Astrocyte of the cerebellum (primary cell): ENCODE measurements at regions not wholly inside any gene's neighbourhood (a gene's known extent, or its start where the extent isn't known, plus 50 kb on each side); places are given as distances from the start of the nearest gene placed in this dataset.
A peak's percentile ranks its signal among the peaks of the same experiment; 100 is the strongest.

ENCODE experiments used
- DNase-seq: peaks from one replicate; pipeline ENCODE4 v3.0.0-alpha.2; 2011; ENCODE audit warnings: low read depth
- H3K4me3 ChIP-seq: 2 replicates; pipeline ENCODE4 v1.5.1; 2011; ENCODE audit warnings: mild to moderate bottlenecking, low read depth, low read length, moderate library complexity
- CTCF ChIP-seq: IDR thresholded peaks from 2 replicates; pipeline ENCODE4 v1.5.1; 2012; ENCODE audit warnings: low read length, low read depth, moderate library complexity, mild to moderate bottlenecking; ENCODE audit errors: missing control alignments
- in situ Hi-C: cut with HindIII; loops from 2 replicates; pipeline ENCODE4 v1.10.0; 2017; ENCODE audit warnings: low sequenced_read_pairs

GRCh38 chr6:91293395-91293794 lies 706.5 kb upstream of the MAP3K7 start:
- in situ Hi-C loops, result no loop called here
- no peak overlapping the region for H3K4me3 ChIP-seq
- no peak for TF ChIP-seq CTCF

GRCh38 chr6:91291071-91291470 lies 704.2 kb upstream of the MAP3K7 start:
- H3K4me3 ChIP-seq, result no peak overlapping the region
- TF ChIP-seq CTCF, result no peak
- DNase-seq, result peak; percentile 76
- in situ Hi-C loops, result no loop called here

More at GRCh38 chr6:91293395-91293794, 706.5 kb upstream of the MAP3K7 start:
- DNase-seq, result no peak

- no peak for DNase-seq
- in situ Hi-C loops, result no loop called here
- no peak overlapping the region for H3K4me3 ChIP-seq
- no peak for TF ChIP-seq CTCF
These were observed 701.9 kb upstream of the MAP3K7 start for GRCh38 chr6:91288741-91289140.

- in situ Hi-C loops, result no loop called here
- H3K4me3 ChIP-seq, result no peak overlapping the region
- DNase-seq, result no peak
- TF ChIP-seq CTCF, result no peak
These were observed 695.0 kb upstream of the MAP3K7 start for GRCh38 chr6:91281901-91282300.

- in situ Hi-C loops, result no loop called here
- no peak for TF ChIP-seq CTCF
- no peak for DNase-seq
- H3K4me3 ChIP-seq, result no peak overlapping the region
These were observed 693.6 kb upstream of the MAP3K7 start for GRCh38 chr6:91280494-91280830.

- in situ Hi-C loops, result no loop called here
- TF ChIP-seq CTCF, result no peak
- no peak overlapping the region for H3K4me3 ChIP-seq
- no peak for DNase-seq
These were observed 693.0 kb upstream of the MAP3K7 start for GRCh38 chr6:91279740-91280493.
